ENCODE measurements at regions not wholly inside any gene's neighbourhood (a gene's known extent, or its start where the extent isn't known, plus 50 kb on each side); places are given as distances from the start of the nearest gene placed in this dataset.

GRCh38 chr4:54802336-54802735 lies 144.6 kb downstream of the KIT start:
- no peaks in the 10 kb centered on the region for H3K36me3 ChIP-seq (ENCODE audit: insufficient read depth, low read length)
- ATAC-seq (ENCODE audit: insufficient read depth, low read depth) (no peak), DNase-seq (no peak)
- H3K9ac ChIP-seq (ENCODE audit: low read depth, low read length): no peak overlapping the region
- H3K4me3 ChIP-seq (ENCODE audit: low read depth in 1 of 2, low read length in 2 of 2): no peak overlapping the region
- no peak overlapping the region for H3K4me2 ChIP-seq (ENCODE audit: insufficient read depth, low read length)
- no peaks in the 10 kb centered on the region for H3K79me2 ChIP-seq (ENCODE audit: insufficient read depth, low read length)
- no peaks in the 10 kb centered on the region for H3K27me3 ChIP-seq (ENCODE audit: insufficient read depth, low read length, poor library complexity)
- no peaks in the 10 kb centered on the region for H3K9me3 ChIP-seq (ENCODE audit: insufficient read depth, low read length, severe bottlenecking)
- H3K27ac ChIP-seq (ENCODE audit: low read length): no peak overlapping the region
- H2AFZ ChIP-seq (ENCODE audit: low read depth, low read length): no peak overlapping the region
- no peaks in the 10 kb centered on the region for H4K20me1 ChIP-seq (ENCODE audit: insufficient read depth, low read length)
- TF ChIP-seq EZH2 (IDR thresholded peaks at IDR 0.05; ENCODE audit: borderline replicate concordance, low read depth, low read length, severe bottlenecking) (no peak), CTCF (IDR thresholded peaks at IDR 0.05; ENCODE audit: borderline replicate concordance, extremely low read depth, low read length, poor library complexity, severe bottlenecking) (no peak)
- peaks cover 22% of the 10 kb centered on the region for H3K4me1 ChIP-seq (ENCODE audit: insufficient read depth, low read length)

- TF ChIP-seq CTCF (IDR thresholded peaks at IDR 0.05; ENCODE audit: borderline replicate concordance, extremely low read depth, low read length, poor library complexity, severe bottlenecking) (no peak), EZH2 (IDR thresholded peaks at IDR 0.05; ENCODE audit: borderline replicate concordance, low read depth, low read length, severe bottlenecking) (no peak)
- H3K4me2 ChIP-seq (ENCODE audit: insufficient read depth, low read length): peak overlapping the region; percentile 16; the same call in 1 of the 2 replicates
- no peaks in the 10 kb centered on the region for H3K27me3 ChIP-seq (ENCODE audit: insufficient read depth, low read length, poor library complexity)
- no peaks in the 10 kb centered on the region for H3K9me3 ChIP-seq (ENCODE audit: insufficient read depth, low read length, severe bottlenecking)
- no peak overlapping the region; the same call in 1 of the 2 replicates for H2AFZ ChIP-seq (ENCODE audit: low read depth, low read length)
- no peak overlapping the region for H3K4me3 ChIP-seq (ENCODE audit: low read depth in 1 of 2, low read length in 2 of 2)
- ATAC-seq (ENCODE audit: insufficient read depth, low read depth): peak; percentile 96
- H3K36me3 ChIP-seq (ENCODE audit: insufficient read depth, low read length): no peaks in the 10 kb centered on the region
- no peak overlapping the region for H3K27ac ChIP-seq (ENCODE audit: low read length)
- DNase-seq: peak; percentile 58
- H4K20me1 ChIP-seq (ENCODE audit: insufficient read depth, low read length): no peaks in the 10 kb centered on the region
- no peaks in the 10 kb centered on the region for H3K79me2 ChIP-seq (ENCODE audit: insufficient read depth, low read length)
- H3K4me1 ChIP-seq (ENCODE audit: insufficient read depth, low read length): peaks cover 22% of the 10 kb centered on the region
- no peak overlapping the region for H3K9ac ChIP-seq (ENCODE audit: low read depth, low read length)
Measured at GRCh38 chr4:54800831-54801530, 143.2 kb downstream of the KIT start.

GRCh38 chr4:54794579-54794978 lies 136.8 kb downstream of the KIT start:
- TF ChIP-seq CTCF (IDR thresholded peaks at IDR 0.05; ENCODE audit: borderline replicate concordance, extremely low read depth, low read length, poor library complexity, severe bottlenecking) (no peak), EZH2 (IDR thresholded peaks at IDR 0.05; ENCODE audit: borderline replicate concordance, low read depth, low read length, severe bottlenecking) (no peak)

More at GRCh38 chr4:54794579-54794978, 136.8 kb downstream of the KIT start:
- Histone ChIP-seq H3K9me3 (ENCODE audit: insufficient read depth, low read length, severe bottlenecking) (no peaks in the 10 kb centered on the region), H3K79me2 (ENCODE audit: insufficient read depth, low read length) (no peaks in the 10 kb centered on the region), H3K27me3 (ENCODE audit: insufficient read depth, low read length, poor library complexity) (no peaks in the 10 kb centered on the region), H4K20me1 (ENCODE audit: insufficient read depth, low read length) (no peaks in the 10 kb centered on the region), H3K4me3 (ENCODE audit: low read depth in 1 of 2, low read length in 2 of 2) (no peak overlapping the region), H3K27ac (ENCODE audit: low read length) (no peak overlapping the region), H3K4me2 (ENCODE audit: insufficient read depth, low read length) (no peak overlapping the region), H3K36me3 (ENCODE audit: insufficient read depth, low read length) (no peaks in the 10 kb centered on the region), H3K9ac (ENCODE audit: low read depth, low read length) (no peak overlapping the region), H3K4me1 (ENCODE audit: insufficient read depth, low read length) (no peaks in the 10 kb centered on the region), H2AFZ (ENCODE audit: low read depth, low read length) (no peak overlapping the region)
- no peak for ATAC-seq (ENCODE audit: insufficient read depth, low read depth)
- DNase-seq: no peak
